ENCODE measurements at regions not wholly inside any gene's neighbourhood (a gene's known extent, or its start where the extent isn't known, plus 50 kb on each side); places are given as distances from the start of the nearest gene placed in this dataset.

DNA sequence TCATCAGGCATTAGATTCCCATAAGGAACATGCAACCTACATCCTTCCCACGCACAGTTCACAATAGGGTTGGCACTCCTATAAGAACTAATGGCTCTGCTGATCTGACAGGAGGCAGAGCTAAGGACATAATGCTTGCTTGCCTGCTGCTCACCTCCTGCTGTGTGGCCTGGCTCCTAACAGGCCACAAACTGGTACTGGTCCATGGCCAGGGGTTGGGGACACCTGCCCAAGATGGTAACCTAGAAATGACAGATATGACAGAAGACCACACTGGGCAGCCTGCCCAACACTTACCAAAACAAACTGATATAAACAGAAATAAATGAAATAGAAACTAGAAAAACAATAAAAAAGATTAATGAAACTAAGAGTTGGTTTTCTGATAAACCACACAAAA lies 325.6 kb downstream of the SEC23A start:
- Mint-ChIP-seq H3K27me3 (ENCODE audit: low read depth in 3 of 3) (peaks cover 0 to 2% (median 0%) of the 10 kb centered on the region in 3 donors), H3K9me3 (peaks cover 0 to 9% (median 2%) of the 10 kb centered on the region in 7 donors), H3K4me3 (no peak overlapping the region), H3K36me3 (no peaks in the 10 kb centered on the region), H3K27ac (no peak overlapping the region), H3K4me1 (no peaks in the 10 kb centered on the region)
- TF ChIP-seq, protein P1, sequence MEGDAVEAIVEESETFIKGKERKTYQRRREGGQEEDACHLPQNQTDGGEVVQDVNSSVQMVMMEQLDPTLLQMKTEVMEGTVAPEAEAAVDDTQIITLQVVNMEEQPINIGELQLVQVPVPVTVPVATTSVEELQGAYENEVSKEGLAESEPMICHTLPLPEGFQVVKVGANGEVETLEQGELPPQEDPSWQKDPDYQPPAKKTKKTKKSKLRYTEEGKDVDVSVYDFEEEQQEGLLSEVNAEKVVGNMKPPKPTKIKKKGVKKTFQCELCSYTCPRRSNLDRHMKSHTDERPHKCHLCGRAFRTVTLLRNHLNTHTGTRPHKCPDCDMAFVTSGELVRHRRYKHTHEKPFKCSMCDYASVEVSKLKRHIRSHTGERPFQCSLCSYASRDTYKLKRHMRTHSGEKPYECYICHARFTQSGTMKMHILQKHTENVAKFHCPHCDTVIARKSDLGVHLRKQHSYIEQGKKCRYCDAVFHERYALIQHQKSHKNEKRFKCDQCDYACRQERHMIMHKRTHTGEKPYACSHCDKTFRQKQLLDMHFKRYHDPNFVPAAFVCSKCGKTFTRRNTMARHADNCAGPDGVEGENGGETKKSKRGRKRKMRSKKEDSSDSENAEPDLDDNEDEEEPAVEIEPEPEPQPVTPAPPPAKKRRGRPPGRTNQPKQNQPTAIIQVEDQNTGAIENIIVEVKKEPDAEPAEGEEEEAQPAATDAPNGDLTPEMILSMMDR (IDR thresholded peaks at IDR 0.05): no peak
- Histone ChIP-seq H3K4me2 (replicated peaks; ENCODE audit: extremely low read depth, low read length, poor library complexity, severe bottlenecking) (no peak overlapping the region), H3K36me3 (replicated peaks in 1 of 2; ENCODE audit: control insufficient read depth in 1 of 2, insufficient read depth in 2 of 2, low read length in 2 of 2) (no peaks in the 10 kb centered on the region), H3K4me3 (replicated peaks in 1 of 3; ENCODE audit: low read depth in 2 of 3, low read length in 3 of 3) (no peak overlapping the region), H4K20me1 (ENCODE audit: insufficient read depth, low read length) (no peaks in the 10 kb centered on the region), H3K4me1 (ENCODE audit: control insufficient read depth in 1 of 2, insufficient read depth in 2 of 2, low read length in 2 of 2) (no peaks in the 10 kb centered on the region), H3K9ac (ENCODE audit: insufficient read depth, low read length, poor library complexity, severe bottlenecking) (no peak overlapping the region), H3K27ac (ENCODE audit: low read depth in 1 of 2, low read length in 2 of 2) (no peak overlapping the region), H3K27me3 (ENCODE audit: control insufficient read depth in 2 of 2, insufficient read depth in 2 of 2, low read length in 2 of 2) (no peaks in the 10 kb centered on the region), H3K79me2 (ENCODE audit: insufficient read depth, low read length) (no peaks in the 10 kb centered on the region), H2AFZ (ENCODE audit: insufficient read depth, low read depth, low read length, poor library complexity, severe bottlenecking) (no peak overlapping the region), H3K9me3 (replicated peaks in 1 of 2; ENCODE audit: control insufficient read depth in 1 of 2, insufficient read depth in 1 of 2, low read length in 2 of 2) (no peaks in the 10 kb centered on the region)
- WGBS (ENCODE audit: insufficient coverage): no CpG with 5 or more reads among the region's 1 CpG
- intact Hi-C loops (cut with micrococcal nuclease): no loop called here
- DNase-seq: no peak

DNA sequence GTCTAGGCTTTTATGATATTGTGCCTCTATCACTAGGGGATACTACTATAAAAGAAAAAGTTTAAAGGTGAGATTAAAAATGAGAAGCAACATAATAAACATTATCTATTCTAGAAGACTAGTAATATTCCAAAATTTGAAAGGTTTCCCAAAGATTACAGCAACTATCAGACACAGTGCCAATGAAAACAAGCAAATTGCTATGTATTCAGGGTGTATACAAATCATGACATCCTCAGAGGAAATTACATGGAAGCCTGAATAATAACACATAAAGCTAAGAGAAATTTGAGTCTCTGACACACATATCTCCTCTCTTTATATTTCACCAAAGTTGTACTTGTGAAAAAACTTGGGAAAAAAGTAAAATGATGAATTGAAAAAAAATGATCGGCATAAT lies 327.0 kb downstream of the SEC23A start:
- Histone ChIP-seq H3K4me1 (ENCODE audit: control insufficient read depth in 1 of 2, insufficient read depth in 2 of 2, low read length in 2 of 2) (no peaks in the 10 kb centered on the region), H4K20me1 (ENCODE audit: insufficient read depth, low read length) (no peaks in the 10 kb centered on the region), H3K4me2 (replicated peaks; ENCODE audit: extremely low read depth, low read length, poor library complexity, severe bottlenecking) (no peak overlapping the region), H3K79me2 (ENCODE audit: insufficient read depth, low read length) (no peaks in the 10 kb centered on the region), H3K27me3 (ENCODE audit: control insufficient read depth in 2 of 2, insufficient read depth in 2 of 2, low read length in 2 of 2) (no peaks in the 10 kb centered on the region), H3K9ac (ENCODE audit: insufficient read depth, low read length, poor library complexity, severe bottlenecking) (no peak overlapping the region), H3K4me3 (replicated peaks in 1 of 3; ENCODE audit: low read depth in 2 of 3, low read length in 3 of 3) (no peak overlapping the region), H3K36me3 (replicated peaks in 1 of 2; ENCODE audit: control insufficient read depth in 1 of 2, insufficient read depth in 2 of 2, low read length in 2 of 2) (no peaks in the 10 kb centered on the region), H3K9me3 (replicated peaks in 1 of 2; ENCODE audit: control insufficient read depth in 1 of 2, insufficient read depth in 1 of 2, low read length in 2 of 2) (no peaks in the 10 kb centered on the region), H3K27ac (ENCODE audit: low read depth in 1 of 2, low read length in 2 of 2) (no peak overlapping the region), H2AFZ (ENCODE audit: insufficient read depth, low read depth, low read length, poor library complexity, severe bottlenecking) (no peak overlapping the region)
- no peak for DNase-seq
- H3K36me3 Mint-ChIP-seq: no peaks in the 10 kb centered on the region
- peaks cover 0 to 8% (median 2%) of the 10 kb centered on the region in 7 donors for H3K9me3 Mint-ChIP-seq
- no peaks in the 10 kb centered on the region for H3K4me1 Mint-ChIP-seq
- H3K27me3 Mint-ChIP-seq (ENCODE audit: low read depth in 3 of 3): peaks cover 0 to 2% (median 0%) of the 10 kb centered on the region in 3 donors
- intact Hi-C loops (cut with micrococcal nuclease): no loop called here
- TF ChIP-seq, protein P1 (IDR thresholded peaks at IDR 0.05): no peak
- no peak overlapping the region for H3K4me3 Mint-ChIP-seq
- no CpG with 5 or more reads among the region's 1 CpG for WGBS (ENCODE audit: insufficient coverage)
- no peak overlapping the region for H3K27ac Mint-ChIP-seq
